Adrenal gland (tissue), 9 donors: ENCODE measurements at regions not wholly inside any gene's neighbourhood (a gene's known extent, or its start where the extent isn't known, plus 50 kb on each side); places are given as distances from the start of the nearest gene placed in this dataset.

Experiments
- DNase-seq, 7 donors: peaks; one replicate each; pipeline ENCODE4 v3.0.0-alpha.2; 2019 to 2020
- H3K27ac ChIP-seq, 5 donors: fragments of 200-600 bp; sonication (generic) in 4 of 5; 1 replicate in 3 of 5; 2 replicates in 2 of 5; pipeline versions ENCODE4 v1.5.1 to v1.8.0; 2016 to 2020; ENCODE audit warnings: mild to moderate bottlenecking in 1 of 5
- H3K27me3 ChIP-seq: fragments of 200-600 bp; 2 replicates; pipeline ENCODE4 v1.8.0; 2021
- H3K36me3 ChIP-seq, 2 donors: fragments of 200-600 bp; replicated peaks in 1 of 2; 1 replicate in 1 of 2; 2 replicates in 1 of 2; pipeline versions ENCODE4 v1.5.1 to v1.8.0; 2018 to 2022
- H3K4me1 ChIP-seq, 2 donors: fragments of 200-600 bp; replicated peaks in 1 of 2; 1 replicate in 1 of 2; 2 replicates in 1 of 2; pipeline versions ENCODE4 v1.5.1 to v1.8.0; 2018 to 2021
- H3K4me3 ChIP-seq, 4 donors: fragments of 200-600 bp; sonication (generic) in 3 of 4; one replicate each; pipeline ENCODE4 v1.5.1; 2016 to 2018
- H3K9me3 ChIP-seq, 3 donors: fragments of 200-600 bp; sonication (generic) in 1 of 3; replicated peaks in 1 of 3; 1 replicate in 2 of 3; 2 replicates in 1 of 3; pipeline versions ENCODE4 v1.5.1 to v1.8.0; 2016 to 2021
- POLR2A ChIP-seq, 2 donors: fragments of 450-650 bp; IDR thresholded peaks; one replicate each; pipeline ENCODE4 v1.6.1; 2017; ENCODE audit warnings: antibody characterized with exemption in 2 of 2, mild to moderate bottlenecking in 2 of 2, moderate library complexity in 1 of 2
- WGBS, 4 donors: extraction: QIAGEN DNeasy Blood & Tissue Kit in 2 of 4; methylation state at CpG; one replicate each; pipeline versions ENCODE4 v1.1.5 to v1.1.7; 2013 to 2017; 5-methylcytosine and 5-hydroxymethylcytosine counted together
- intact Hi-C, 2 donors: fragments of 100-400 bp; cut with DNase I; formaldehyde crosslinking; loops; one replicate each; pipeline versions ENCODE4 v1.14.1 to v1.15.0; 2022 to 2023
- TF ChIP-seq, protein P1 (sequence below), 6 experiments: fragments of 450-650 bp in 4 of 6; fragments of 200-600 bp in 2 of 6; sonication (generic) in 1 of 6; IDR thresholded peaks; 1 replicate in 5 of 6; 2 replicates in 1 of 6; pipeline versions ENCODE4 v1.5.1 to v1.8.0; 2016 to 2021; ENCODE audit warnings: antibody characterized with exemption in 6 of 6, mild to moderate bottlenecking in 2 of 6, moderate library complexity in 1 of 6
- donor health status: healthy with polysubstance abuse.
- donor health status: Bipolar disorder and iron deficiency.
- donor health status: DM: yes; HTN: yes; CAD: no.
- donor health status: DM: no; HTN: no; CAD: no.
- donor health status: DM: no; HTN: no; CAD: no.

DNA sequence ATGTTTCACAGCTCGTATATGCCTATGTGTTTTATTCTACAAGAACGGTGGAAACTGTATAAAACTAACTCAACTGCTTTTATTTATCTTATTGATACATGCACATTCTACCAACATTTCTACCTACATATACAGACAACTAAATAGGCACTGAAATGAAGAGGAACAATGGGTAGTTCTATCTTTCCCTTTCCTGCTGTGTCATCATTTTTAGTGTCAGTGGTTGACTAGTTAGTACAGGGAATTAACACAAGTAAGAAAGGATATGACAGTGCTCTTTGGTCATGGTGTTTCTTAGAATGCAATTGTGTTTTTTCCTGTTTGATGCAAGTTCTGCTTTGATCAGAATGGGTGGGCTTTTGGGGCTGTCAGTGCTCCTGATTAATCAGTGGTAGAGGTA is 293.8 kb upstream of the CTSO start:
- intact Hi-C loops, result no loop called here
- H3K27me3 ChIP-seq, result no peaks in the 10 kb centered on the region
- 38 to 52% (median 42%) methylated on average over 2 of the region's 2 CpGs for WGBS, 4 donors
- H3K9me3 ChIP-seq, result no peaks in the 10 kb centered on the region
- TF ChIP-seq, protein P1, sequence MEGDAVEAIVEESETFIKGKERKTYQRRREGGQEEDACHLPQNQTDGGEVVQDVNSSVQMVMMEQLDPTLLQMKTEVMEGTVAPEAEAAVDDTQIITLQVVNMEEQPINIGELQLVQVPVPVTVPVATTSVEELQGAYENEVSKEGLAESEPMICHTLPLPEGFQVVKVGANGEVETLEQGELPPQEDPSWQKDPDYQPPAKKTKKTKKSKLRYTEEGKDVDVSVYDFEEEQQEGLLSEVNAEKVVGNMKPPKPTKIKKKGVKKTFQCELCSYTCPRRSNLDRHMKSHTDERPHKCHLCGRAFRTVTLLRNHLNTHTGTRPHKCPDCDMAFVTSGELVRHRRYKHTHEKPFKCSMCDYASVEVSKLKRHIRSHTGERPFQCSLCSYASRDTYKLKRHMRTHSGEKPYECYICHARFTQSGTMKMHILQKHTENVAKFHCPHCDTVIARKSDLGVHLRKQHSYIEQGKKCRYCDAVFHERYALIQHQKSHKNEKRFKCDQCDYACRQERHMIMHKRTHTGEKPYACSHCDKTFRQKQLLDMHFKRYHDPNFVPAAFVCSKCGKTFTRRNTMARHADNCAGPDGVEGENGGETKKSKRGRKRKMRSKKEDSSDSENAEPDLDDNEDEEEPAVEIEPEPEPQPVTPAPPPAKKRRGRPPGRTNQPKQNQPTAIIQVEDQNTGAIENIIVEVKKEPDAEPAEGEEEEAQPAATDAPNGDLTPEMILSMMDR (IDR thresholded peaks at IDR 0.05), result no peak
- no peak for TF ChIP-seq POLR2A (IDR thresholded peaks at IDR 0.05)
- no peak for DNase-seq
- H3K4me1 ChIP-seq, result no peaks in the 10 kb centered on the region
- H3K4me3 ChIP-seq, result no peak overlapping the region
- H3K36me3 ChIP-seq, result no peaks in the 10 kb centered on the region
- H3K27ac ChIP-seq, result no peak overlapping the region

DNA sequence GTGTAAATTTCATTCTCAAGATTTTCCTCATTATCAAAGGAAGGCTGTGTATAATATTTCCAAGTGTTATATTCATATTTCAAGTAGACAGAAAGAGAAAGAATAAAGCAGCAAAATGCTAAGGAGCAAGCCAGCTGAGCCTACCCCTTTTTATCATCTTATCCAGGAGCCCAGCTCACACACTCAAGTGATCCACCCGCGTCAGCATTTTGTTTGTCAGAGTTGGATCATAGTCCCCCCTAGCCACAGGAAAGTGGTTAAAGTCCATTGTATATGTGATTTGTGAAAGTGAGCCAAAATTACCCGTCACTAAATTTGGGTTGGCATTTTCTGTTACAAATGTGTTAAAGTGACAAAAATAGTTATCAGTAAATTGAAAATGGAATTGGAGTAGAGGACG is 289.3 kb upstream of the CTSO start:
- Histone ChIP-seq H3K27me3 (no peaks in the 10 kb centered on the region), H3K27ac (no peak overlapping the region), H3K4me1 (no peaks in the 10 kb centered on the region), H3K36me3 (no peaks in the 10 kb centered on the region), H3K9me3 (no peaks in the 10 kb centered on the region), H3K4me3 (no peak overlapping the region)
- no peak for DNase-seq
- intact Hi-C loops, result no loop called here
- WGBS, 4 donors, result 80 to 86% (median 82%) methylated on average over 4 of the region's 4 CpGs
- TF ChIP-seq, protein P1 (IDR thresholded peaks at IDR 0.05), result no peak
- no peak for TF ChIP-seq POLR2A (IDR thresholded peaks at IDR 0.05)

DNA sequence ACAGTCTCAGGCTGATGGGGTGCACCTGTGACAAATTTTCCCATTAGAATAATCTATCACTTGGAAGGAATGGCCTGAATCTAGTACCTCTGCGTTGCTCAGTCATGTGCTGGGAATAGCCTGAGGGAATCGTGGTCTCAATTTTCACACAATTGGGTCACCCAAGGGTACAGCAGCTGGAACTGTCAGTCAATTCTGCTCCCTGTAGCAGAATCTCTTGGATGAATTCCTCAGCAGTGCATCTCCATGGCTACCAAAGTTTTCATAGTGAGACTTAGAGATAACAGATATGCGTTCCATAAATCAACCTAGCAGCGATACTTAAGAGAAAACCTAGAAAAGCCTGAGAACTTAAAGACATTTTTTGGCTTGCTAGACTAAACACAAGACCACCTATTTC is 288.7 kb upstream of the CTSO start:
- DNase-seq, result no peak
- Histone ChIP-seq H3K4me1 (no peaks in the 10 kb centered on the region), H3K9me3 (no peaks in the 10 kb centered on the region), H3K27ac (no peak overlapping the region), H3K27me3 (no peaks in the 10 kb centered on the region), H3K4me3 (no peak overlapping the region), H3K36me3 (no peaks in the 10 kb centered on the region)
- intact Hi-C loops, result no loop called here
- TF ChIP-seq, protein P1 (IDR thresholded peaks at IDR 0.05), result no peak
- TF ChIP-seq POLR2A (IDR thresholded peaks at IDR 0.05), result no peak
- 50 to 60% (median 55%) methylated on average over 4 of the region's 4 CpGs for WGBS, 4 donors

DNA sequence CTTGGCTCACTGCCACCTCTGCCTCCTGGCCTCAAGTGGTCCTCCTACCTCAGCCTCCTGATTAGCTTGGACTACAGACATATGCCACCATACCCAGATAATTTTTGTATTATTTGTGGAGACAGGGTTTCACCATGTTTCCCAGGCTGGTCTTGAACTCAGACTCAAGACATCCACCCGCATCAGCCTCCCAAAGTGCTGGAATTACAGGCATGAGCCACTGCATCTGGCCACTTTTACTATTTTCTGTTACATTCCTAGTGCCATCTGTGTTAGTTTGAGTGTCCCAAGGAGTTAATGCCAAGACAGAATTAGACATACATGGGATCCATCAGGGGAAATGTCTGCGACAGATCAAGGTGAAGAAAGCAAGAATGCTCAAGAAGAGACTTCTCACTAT is 288.2 kb upstream of the CTSO start:
- no peaks in the 10 kb centered on the region for H3K36me3 ChIP-seq
- H3K9me3 ChIP-seq, result no peaks in the 10 kb centered on the region
- H3K4me3 ChIP-seq, result no peak overlapping the region
- no peak for DNase-seq
- TF ChIP-seq, protein P1 (IDR thresholded peaks at IDR 0.05), result no peak
- no peak for TF ChIP-seq POLR2A (IDR thresholded peaks at IDR 0.05)
- H3K4me1 ChIP-seq, result no peaks in the 10 kb centered on the region
- 62 to 94% (median 78%) methylated on average over 2 of the region's 2 CpGs for WGBS, 4 donors
- intact Hi-C loops, result no loop called here
- no peak overlapping the region for H3K27ac ChIP-seq
- no peaks in the 10 kb centered on the region for H3K27me3 ChIP-seq
